ENCODE measurements at regions not wholly inside any gene's neighbourhood (a gene's known extent, or its start where the extent isn't known, plus 50 kb on each side); places are given as distances from the start of the nearest gene placed in this dataset.

DNA sequence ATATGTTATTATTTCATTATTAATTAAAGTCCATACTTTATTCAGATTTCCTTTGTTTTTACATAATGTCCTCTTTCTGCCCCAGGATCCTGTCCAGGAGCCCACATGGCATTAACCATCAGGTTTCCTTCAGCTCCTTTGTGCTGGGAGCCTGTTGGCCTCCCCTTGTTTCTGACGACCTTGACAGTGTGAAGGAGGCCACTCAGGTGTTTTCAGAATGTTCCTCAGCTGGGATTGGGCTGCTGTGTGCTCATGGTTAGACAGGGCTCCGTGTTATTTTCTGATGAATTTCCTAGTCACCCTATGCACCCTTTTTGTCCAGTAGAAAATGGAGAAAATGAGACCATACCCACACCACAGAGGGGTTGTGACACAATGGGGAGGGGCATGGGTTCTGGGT is 281.0 kb upstream of the FOXF1 start:
- TF ChIP-seq, protein P1, sequence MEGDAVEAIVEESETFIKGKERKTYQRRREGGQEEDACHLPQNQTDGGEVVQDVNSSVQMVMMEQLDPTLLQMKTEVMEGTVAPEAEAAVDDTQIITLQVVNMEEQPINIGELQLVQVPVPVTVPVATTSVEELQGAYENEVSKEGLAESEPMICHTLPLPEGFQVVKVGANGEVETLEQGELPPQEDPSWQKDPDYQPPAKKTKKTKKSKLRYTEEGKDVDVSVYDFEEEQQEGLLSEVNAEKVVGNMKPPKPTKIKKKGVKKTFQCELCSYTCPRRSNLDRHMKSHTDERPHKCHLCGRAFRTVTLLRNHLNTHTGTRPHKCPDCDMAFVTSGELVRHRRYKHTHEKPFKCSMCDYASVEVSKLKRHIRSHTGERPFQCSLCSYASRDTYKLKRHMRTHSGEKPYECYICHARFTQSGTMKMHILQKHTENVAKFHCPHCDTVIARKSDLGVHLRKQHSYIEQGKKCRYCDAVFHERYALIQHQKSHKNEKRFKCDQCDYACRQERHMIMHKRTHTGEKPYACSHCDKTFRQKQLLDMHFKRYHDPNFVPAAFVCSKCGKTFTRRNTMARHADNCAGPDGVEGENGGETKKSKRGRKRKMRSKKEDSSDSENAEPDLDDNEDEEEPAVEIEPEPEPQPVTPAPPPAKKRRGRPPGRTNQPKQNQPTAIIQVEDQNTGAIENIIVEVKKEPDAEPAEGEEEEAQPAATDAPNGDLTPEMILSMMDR (IDR thresholded peaks at IDR 0.05; ENCODE audit: low read length), result no peak
- TF ChIP-seq EZH2 (optimal IDR thresholded peaks at IDR 0.05; ENCODE audit: low read depth, low read length), result no peak
- no peak for TF ChIP-seq EZH2phosphoT487 (IDR thresholded peaks at IDR 0.05; ENCODE audit: low read length)
